Neural progenitor cell (in vitro differentiated cells): ENCODE measurements at regions not wholly inside any gene's neighbourhood (a gene's known extent, or its start where the extent isn't known, plus 50 kb on each side); places are given as distances from the start of the nearest gene placed in this dataset.

Experiments used
- DNase-seq: peaks from one replicate; pipeline ENCODE4 v3.0.0-alpha.2; 2016; ENCODE audit warnings: low spot score
- H2AFZ ChIP-seq: fragments of 200-600 bp; sonication (generic); replicated peaks from 2 replicates; pipeline ENCODE4 v1.6.1; 2016; ENCODE audit warnings: antibody characterized with exemption
- H3F3A ChIP-seq: fragments of 200-600 bp; sonication (generic); 2 replicates; pipeline ENCODE4 v1.6.1; 2016; ENCODE audit warnings: antibody characterized with exemption, low read depth
- H3K27ac ChIP-seq: fragments of 200-600 bp; sonication (generic); 2 replicates; pipeline ENCODE4 v1.5.1; 2016; ENCODE audit warnings: mild to moderate bottlenecking
- H3K27me3 ChIP-seq: fragments of 200-600 bp; sonication (generic); 2 replicates; pipeline ENCODE4 v1.6.1; 2016; ENCODE audit warnings: mild to moderate bottlenecking, moderate library complexity
- H3K36me3 ChIP-seq: fragments of 200-600 bp; sonication (generic); 2 replicates; pipeline ENCODE4 v1.5.1; 2016
- H3K4me1 ChIP-seq: fragments of 200-600 bp; sonication (generic); 2 replicates; pipeline ENCODE4 v1.6.1; 2016; ENCODE audit warnings: mixed run types
- H3K4me2 ChIP-seq: fragments of 200-600 bp; sonication (generic); 2 replicates; pipeline ENCODE4 v1.6.1; 2016
- H3K4me3 ChIP-seq: fragments of 200-600 bp; sonication (generic); 2 replicates; pipeline ENCODE4 v1.5.1; 2016
- H3K79me2 ChIP-seq: fragments of 200-600 bp; sonication (generic); 2 replicates; pipeline ENCODE4 v1.6.1; 2016; ENCODE audit warnings: low read depth
- H3K9ac ChIP-seq: fragments of 200-600 bp; sonication (generic); 2 replicates; pipeline ENCODE4 v1.6.1; 2016
- H3K9me3 ChIP-seq: fragments of 200-600 bp; sonication (generic); 2 replicates; pipeline ENCODE4 v1.5.1; 2016; ENCODE audit warnings: low read depth
- H4K20me1 ChIP-seq: fragments of 200-600 bp; sonication (generic); 2 replicates; pipeline ENCODE4 v1.6.1; 2016; ENCODE audit warnings: low read depth
- H3K27ac Mint-ChIP-seq: 3 replicates; pipeline ENCODE4 v1.8.0; 2021; ENCODE audit warnings: mixed read lengths
- H3K27me3 Mint-ChIP-seq: 2 replicates; pipeline ENCODE4 v1.8.0; 2022; ENCODE audit warnings: low read depth, mild to moderate bottlenecking, inconsistent platforms, moderate library complexity, mixed read lengths; ENCODE audit not compliant: insufficient read depth
- H3K36me3 Mint-ChIP-seq: 3 replicates; pipeline ENCODE4 v1.8.0; 2021; ENCODE audit warnings: mixed read lengths
- H3K4me1 Mint-ChIP-seq: 3 replicates; pipeline ENCODE4 v1.8.0; 2021; ENCODE audit warnings: mixed read lengths
- H3K4me3 Mint-ChIP-seq: 3 replicates; pipeline ENCODE4 v1.8.0; 2021; ENCODE audit warnings: mild to moderate bottlenecking, moderate library complexity, mixed read lengths
- H3K9me3 Mint-ChIP-seq: 3 replicates; pipeline ENCODE4 v1.8.0; 2020; ENCODE audit warnings: mixed read lengths
- EZH2 ChIP-seq: fragments of 200-600 bp; sonication (generic); IDR thresholded peaks from 2 replicates; pipeline ENCODE4 v1.6.1; 2017; ENCODE audit warnings: antibody characterized with exemption, mild to moderate bottlenecking, moderate library complexity
- EZH2phosphoT487 ChIP-seq: fragments of 200-600 bp; sonication (generic); IDR thresholded peaks from 2 replicates; pipeline ENCODE4 v1.6.1; 2017; ENCODE audit warnings: antibody characterized with exemption
- TF ChIP-seq, protein P1 (sequence below): fragments of 200-600 bp; sonication (generic); IDR thresholded peaks from 2 replicates; pipeline ENCODE4 v1.5.1; 2017; ENCODE audit warnings: antibody characterized with exemption, mild to moderate bottlenecking

- Mint-ChIP-seq H3K9me3 (peaks cover 3% of the 10 kb centered on the region), H3K27me3 (peaks cover 6% of the 10 kb centered on the region), H3K27ac (no peak overlapping the region), H3K4me3 (no peak overlapping the region), H3K36me3 (no peaks in the 10 kb centered on the region), H3K4me1 (peaks cover 6% of the 10 kb centered on the region)
- no peaks in the 10 kb centered on the region for H3K9me3 ChIP-seq
- no peaks in the 10 kb centered on the region for H4K20me1 ChIP-seq
- H3K4me3 ChIP-seq, result no peak overlapping the region
- no peak for TF ChIP-seq EZH2phosphoT487
- TF ChIP-seq EZH2, result no peak
- TF ChIP-seq, protein P1, sequence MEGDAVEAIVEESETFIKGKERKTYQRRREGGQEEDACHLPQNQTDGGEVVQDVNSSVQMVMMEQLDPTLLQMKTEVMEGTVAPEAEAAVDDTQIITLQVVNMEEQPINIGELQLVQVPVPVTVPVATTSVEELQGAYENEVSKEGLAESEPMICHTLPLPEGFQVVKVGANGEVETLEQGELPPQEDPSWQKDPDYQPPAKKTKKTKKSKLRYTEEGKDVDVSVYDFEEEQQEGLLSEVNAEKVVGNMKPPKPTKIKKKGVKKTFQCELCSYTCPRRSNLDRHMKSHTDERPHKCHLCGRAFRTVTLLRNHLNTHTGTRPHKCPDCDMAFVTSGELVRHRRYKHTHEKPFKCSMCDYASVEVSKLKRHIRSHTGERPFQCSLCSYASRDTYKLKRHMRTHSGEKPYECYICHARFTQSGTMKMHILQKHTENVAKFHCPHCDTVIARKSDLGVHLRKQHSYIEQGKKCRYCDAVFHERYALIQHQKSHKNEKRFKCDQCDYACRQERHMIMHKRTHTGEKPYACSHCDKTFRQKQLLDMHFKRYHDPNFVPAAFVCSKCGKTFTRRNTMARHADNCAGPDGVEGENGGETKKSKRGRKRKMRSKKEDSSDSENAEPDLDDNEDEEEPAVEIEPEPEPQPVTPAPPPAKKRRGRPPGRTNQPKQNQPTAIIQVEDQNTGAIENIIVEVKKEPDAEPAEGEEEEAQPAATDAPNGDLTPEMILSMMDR, result no peak
- H3K27me3 ChIP-seq, result no peaks in the 10 kb centered on the region
- H3K9ac ChIP-seq, result no peak overlapping the region
- no peak overlapping the region for H2AFZ ChIP-seq
- no peaks in the 10 kb centered on the region for H3K36me3 ChIP-seq
- no peaks in the 10 kb centered on the region for H3F3A ChIP-seq
- DNase-seq, result no peak
- H3K4me2 ChIP-seq, result no peak overlapping the region
- H3K27ac ChIP-seq, result no peak overlapping the region
- no peaks in the 10 kb centered on the region for H3K79me2 ChIP-seq
- no peaks in the 10 kb centered on the region for H3K4me1 ChIP-seq
These were observed 303.9 kb downstream of the C16orf95 start for GRCh38 chr16:87012954-87013938.

DNA sequence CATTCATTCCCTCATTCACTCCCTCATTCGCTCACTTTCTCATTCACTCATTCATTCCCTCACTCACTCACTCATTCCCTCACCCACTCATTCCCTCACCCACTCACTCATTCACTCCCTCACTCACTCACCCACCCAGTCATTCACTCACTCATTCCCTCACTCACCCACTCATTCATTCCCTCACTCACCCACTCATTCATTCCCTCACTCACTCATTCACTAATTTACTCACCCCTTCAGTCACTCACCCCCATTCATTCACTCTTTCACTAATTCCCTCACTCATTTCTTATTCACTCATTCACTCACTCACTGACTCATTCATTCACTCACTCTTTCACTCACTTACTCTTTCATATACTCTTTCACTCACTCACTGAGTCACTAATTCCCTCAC is 303.1 kb downstream of the C16orf95 start:
- no peak for DNase-seq
- Histone ChIP-seq H3K27ac (no peak overlapping the region), H3K4me3 (no peak overlapping the region), H3K79me2 (no peaks in the 10 kb centered on the region), H3K9me3 (no peaks in the 10 kb centered on the region), H3K27me3 (no peaks in the 10 kb centered on the region), H3K4me2 (no peak overlapping the region), H3K9ac (no peak overlapping the region), H3F3A (no peaks in the 10 kb centered on the region), H4K20me1 (no peaks in the 10 kb centered on the region), H3K36me3 (no peaks in the 10 kb centered on the region), H2AFZ (no peak overlapping the region), H3K4me1 (no peaks in the 10 kb centered on the region)
- H3K36me3 Mint-ChIP-seq, result no peaks in the 10 kb centered on the region
- H3K27me3 Mint-ChIP-seq, result peaks cover 6% of the 10 kb centered on the region
- peaks cover 6% of the 10 kb centered on the region for H3K4me1 Mint-ChIP-seq
- H3K9me3 Mint-ChIP-seq, result peaks cover 3% of the 10 kb centered on the region
- H3K27ac Mint-ChIP-seq, result no peak overlapping the region
- no peak overlapping the region for H3K4me3 Mint-ChIP-seq
- TF ChIP-seq, protein P1, result no peak
- TF ChIP-seq EZH2phosphoT487, result no peak
- TF ChIP-seq EZH2, result no peak

GRCh38 chr16:87015021-87015420 is 302.2 kb downstream of the C16orf95 start:
- Histone ChIP-seq H4K20me1 (no peaks in the 10 kb centered on the region), H3K79me2 (no peaks in the 10 kb centered on the region), H2AFZ (no peak overlapping the region), H3K4me3 (no peak overlapping the region), H3K27ac (no peak overlapping the region), H3F3A (no peaks in the 10 kb centered on the region), H3K9me3 (no peaks in the 10 kb centered on the region), H3K4me2 (no peak overlapping the region), H3K4me1 (peaks cover 4% of the 10 kb centered on the region), H3K27me3 (no peaks in the 10 kb centered on the region), H3K9ac (no peak overlapping the region), H3K36me3 (no peaks in the 10 kb centered on the region)
- H3K4me1 Mint-ChIP-seq, result peaks cover 6% of the 10 kb centered on the region
- H3K27ac Mint-ChIP-seq, result no peak overlapping the region
- TF ChIP-seq, protein P1, result no peak
- no peak for TF ChIP-seq EZH2phosphoT487
- TF ChIP-seq EZH2, result no peak
- H3K27me3 Mint-ChIP-seq, result peaks cover 6% of the 10 kb centered on the region
- H3K36me3 Mint-ChIP-seq, result no peaks in the 10 kb centered on the region
- no peak overlapping the region for H3K4me3 Mint-ChIP-seq
- H3K9me3 Mint-ChIP-seq, result peaks cover 3% of the 10 kb centered on the region
- DNase-seq, result no peak
